ENCODE measurements at regions not wholly inside any gene's neighbourhood (a gene's known extent, or its start where the extent isn't known, plus 50 kb on each side); places are given as distances from the start of the nearest gene placed in this dataset.

DNA sequence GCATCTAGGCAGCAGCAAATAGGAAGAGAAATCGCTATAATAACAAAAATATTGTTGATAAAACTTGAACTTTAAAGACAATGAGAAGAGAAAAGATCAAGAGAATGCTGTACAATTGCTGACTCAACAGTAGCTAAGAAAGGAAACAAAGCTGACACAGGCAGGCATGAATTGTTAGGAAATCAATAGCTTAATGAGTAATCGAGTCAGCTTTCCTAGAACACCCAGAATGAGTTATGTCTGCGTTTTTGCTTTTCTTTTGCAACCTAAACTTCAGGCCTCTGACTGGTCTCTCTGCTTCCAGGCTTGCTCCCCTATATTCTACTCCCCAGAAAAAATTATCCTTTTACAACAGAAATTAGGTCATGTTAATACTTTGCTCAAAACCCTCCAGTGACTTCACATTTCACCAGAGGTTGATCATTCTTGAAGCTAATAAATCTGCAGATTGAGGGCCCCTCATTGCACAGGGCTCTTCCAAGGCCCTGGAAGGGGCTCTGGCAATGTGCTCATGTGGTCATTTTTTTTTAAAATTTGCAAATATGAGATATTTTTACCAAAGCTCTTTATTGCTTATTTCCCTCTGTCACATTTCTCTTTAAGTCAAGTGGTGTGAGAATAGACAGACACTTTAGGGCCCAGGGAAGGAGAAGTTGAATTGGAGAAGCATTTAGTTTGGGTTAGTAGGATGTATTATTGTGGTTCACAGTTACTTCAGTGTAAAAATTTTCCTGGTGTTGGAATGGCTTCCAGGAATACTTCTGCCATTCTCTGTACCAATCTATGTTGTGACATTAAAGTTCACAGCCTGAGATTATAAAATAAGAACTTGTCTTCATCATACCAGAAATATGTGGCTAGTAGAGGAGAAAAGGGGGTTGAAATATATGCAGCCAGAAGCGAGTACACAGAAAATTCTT, 116.3 kb downstream of the TMCO5A start:
- Histone ChIP-seq H3K9ac (ENCODE audit: low read length) (no peak overlapping the region), H3K4me1 (ENCODE audit: control insufficient read depth, insufficient read depth, low read length) (peaks cover 11% of the 10 kb centered on the region), H3K36me3 (ENCODE audit: control insufficient read depth, insufficient read depth, low read length) (no peaks in the 10 kb centered on the region), H3K4me3 (ENCODE audit: low read length) (no peak overlapping the region), H3K9me3 (ENCODE audit: control insufficient read depth, low read length) (no peaks in the 10 kb centered on the region), H3K27me3 (ENCODE audit: control insufficient read depth, insufficient read depth, low read length) (no peaks in the 10 kb centered on the region)

DNA sequence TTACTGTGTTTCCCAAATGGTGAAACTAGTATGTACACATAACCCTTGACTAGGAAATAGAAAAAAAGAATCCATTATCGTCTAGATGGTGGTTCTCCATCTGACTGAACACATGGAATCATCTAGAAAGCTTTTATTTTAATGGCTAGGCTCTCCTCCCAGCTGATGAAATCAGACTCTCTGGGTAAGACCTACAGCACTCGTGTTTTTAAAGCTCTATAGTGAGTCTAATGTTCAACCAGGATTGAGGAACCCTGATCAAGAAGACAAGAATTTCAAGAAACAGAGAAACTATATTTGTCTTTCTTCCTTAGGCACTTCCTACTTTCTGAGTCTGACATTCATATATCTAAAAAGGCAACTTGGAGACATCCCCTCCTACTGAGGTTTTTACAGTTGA, 118.8 kb downstream of the TMCO5A start:
- Histone ChIP-seq H3K9me3 (ENCODE audit: control insufficient read depth, low read length) (no peaks in the 10 kb centered on the region), H3K4me1 (ENCODE audit: control insufficient read depth, insufficient read depth, low read length) (peaks cover 11% of the 10 kb centered on the region), H3K36me3 (ENCODE audit: control insufficient read depth, insufficient read depth, low read length) (no peaks in the 10 kb centered on the region), H3K27me3 (ENCODE audit: control insufficient read depth, insufficient read depth, low read length) (no peaks in the 10 kb centered on the region), H3K9ac (ENCODE audit: low read length) (no peak overlapping the region), H3K4me3 (ENCODE audit: low read length) (no peak overlapping the region)

DNA sequence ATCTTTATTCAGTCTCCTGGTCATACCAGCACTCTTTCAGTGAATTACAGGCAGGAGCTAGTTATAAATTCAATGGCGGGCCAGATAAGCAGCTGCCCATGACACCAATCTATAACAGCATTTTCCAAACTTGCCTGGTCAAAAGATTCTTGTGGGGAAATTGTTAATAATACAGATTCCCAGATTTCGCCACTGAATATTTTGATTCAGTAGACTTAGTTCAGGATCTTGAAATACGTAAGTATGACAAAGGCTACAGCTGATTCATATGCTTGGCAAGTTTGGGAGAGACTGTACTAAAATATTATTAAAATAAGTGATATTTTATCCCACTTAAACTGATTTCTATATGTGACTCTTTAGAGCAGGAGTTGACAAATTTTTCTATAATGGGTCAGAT, 119.3 kb downstream of the TMCO5A start:
- no peaks in the 10 kb centered on the region for H3K36me3 ChIP-seq (ENCODE audit: control insufficient read depth, insufficient read depth, low read length)
- peaks cover 11% of the 10 kb centered on the region for H3K4me1 ChIP-seq (ENCODE audit: control insufficient read depth, insufficient read depth, low read length)
- no peaks in the 10 kb centered on the region for H3K27me3 ChIP-seq (ENCODE audit: control insufficient read depth, insufficient read depth, low read length)
- H3K4me3 ChIP-seq (ENCODE audit: low read length), result no peak overlapping the region
- no peak overlapping the region for H3K9ac ChIP-seq (ENCODE audit: low read length)
- H3K9me3 ChIP-seq (ENCODE audit: control insufficient read depth, low read length), result no peaks in the 10 kb centered on the region

DNA sequence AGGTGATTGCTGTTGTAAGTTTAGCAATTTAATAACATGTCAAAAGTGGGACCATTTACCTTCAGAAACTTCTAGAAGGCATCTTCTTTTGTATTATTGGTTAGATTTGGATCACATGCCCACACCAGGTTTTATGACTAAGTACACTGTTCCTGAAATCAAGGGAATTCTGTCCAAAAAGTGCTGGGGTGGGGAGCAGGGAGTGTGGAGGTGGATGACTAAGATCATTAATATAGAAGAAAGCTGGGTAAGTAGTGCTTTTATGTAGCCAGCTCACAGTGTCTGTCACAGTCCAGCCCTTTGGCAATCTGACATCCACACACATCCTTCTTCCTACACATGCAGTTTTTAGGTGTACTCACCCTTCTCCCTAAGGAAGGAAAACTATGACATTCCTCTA, 120.0 kb downstream of the TMCO5A start:
- no peaks in the 10 kb centered on the region for H3K9me3 ChIP-seq (ENCODE audit: control insufficient read depth, low read length)
- no peak overlapping the region for H3K9ac ChIP-seq (ENCODE audit: low read length)
- H3K4me1 ChIP-seq (ENCODE audit: control insufficient read depth, insufficient read depth, low read length), result peaks cover 11% of the 10 kb centered on the region
- no peaks in the 10 kb centered on the region for H3K36me3 ChIP-seq (ENCODE audit: control insufficient read depth, insufficient read depth, low read length)
- H3K27me3 ChIP-seq (ENCODE audit: control insufficient read depth, insufficient read depth, low read length), result no peaks in the 10 kb centered on the region
- no peak overlapping the region for H3K4me3 ChIP-seq (ENCODE audit: low read length)

DNA sequence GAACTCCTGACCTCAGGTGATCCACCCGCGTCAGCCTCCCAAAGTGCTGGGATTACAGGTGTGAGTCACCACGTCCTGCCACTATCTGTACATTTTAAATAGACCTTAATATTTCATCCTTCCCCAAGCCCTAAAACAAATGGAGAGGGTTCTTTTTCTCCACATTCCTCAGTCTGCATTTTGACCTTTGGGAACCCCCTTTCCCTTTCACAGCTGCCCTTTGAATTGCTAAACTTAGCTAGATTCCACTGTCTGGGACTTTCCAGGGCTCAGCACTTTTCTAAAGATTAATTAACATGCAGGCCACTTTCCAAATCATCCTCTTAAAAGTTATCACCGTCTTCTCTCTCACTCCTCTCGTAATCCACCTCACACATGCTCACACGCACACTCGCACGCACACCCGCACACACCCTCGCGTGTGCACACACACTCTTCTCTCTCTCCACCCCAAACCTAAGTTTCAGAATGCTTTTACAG, 124.2 kb downstream of the TMCO5A start:
- H3K4me3 ChIP-seq (ENCODE audit: low read length), result no peak overlapping the region

DNA sequence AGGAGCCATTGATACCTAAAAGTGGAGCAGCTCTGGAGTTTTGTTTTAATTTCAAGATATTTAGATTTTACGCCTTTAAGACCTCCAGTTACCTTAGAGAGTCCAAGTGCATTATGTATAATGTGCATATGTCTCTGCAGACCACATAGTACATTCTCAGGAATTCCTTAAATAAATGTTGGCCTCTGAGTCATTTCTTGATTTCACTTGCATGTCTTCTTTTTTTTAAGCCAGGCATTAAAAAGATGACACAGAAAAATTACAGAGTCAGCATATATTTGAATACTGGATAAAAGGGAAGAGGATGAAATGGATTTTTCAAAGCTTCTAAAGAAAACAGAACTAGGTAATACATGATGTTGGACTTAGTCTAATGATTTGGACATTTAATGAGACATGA, 125.2 kb downstream of the TMCO5A start:
- no peaks in the 10 kb centered on the region for H3K4me1 ChIP-seq (ENCODE audit: control insufficient read depth, insufficient read depth, low read length)
- no peaks in the 10 kb centered on the region for H3K27me3 ChIP-seq (ENCODE audit: control insufficient read depth, insufficient read depth, low read length)
- no peak overlapping the region for H3K4me3 ChIP-seq (ENCODE audit: low read length)
- H3K9ac ChIP-seq (ENCODE audit: low read length), result no peak overlapping the region
- H3K36me3 ChIP-seq (ENCODE audit: control insufficient read depth, insufficient read depth, low read length), result no peaks in the 10 kb centered on the region
- no peaks in the 10 kb centered on the region for H3K9me3 ChIP-seq (ENCODE audit: control insufficient read depth, low read length)

More for the DNA sequence above, 124.2 kb downstream of the TMCO5A start:
- H3K4me1 ChIP-seq (ENCODE audit: control insufficient read depth, insufficient read depth, low read length), result no peaks in the 10 kb centered on the region
- no peaks in the 10 kb centered on the region for H3K36me3 ChIP-seq (ENCODE audit: control insufficient read depth, insufficient read depth, low read length)
- H3K9ac ChIP-seq (ENCODE audit: low read length), result no peak overlapping the region
- H3K27me3 ChIP-seq (ENCODE audit: control insufficient read depth, insufficient read depth, low read length), result no peaks in the 10 kb centered on the region
- H3K9me3 ChIP-seq (ENCODE audit: control insufficient read depth, low read length), result no peaks in the 10 kb centered on the region

DNA sequence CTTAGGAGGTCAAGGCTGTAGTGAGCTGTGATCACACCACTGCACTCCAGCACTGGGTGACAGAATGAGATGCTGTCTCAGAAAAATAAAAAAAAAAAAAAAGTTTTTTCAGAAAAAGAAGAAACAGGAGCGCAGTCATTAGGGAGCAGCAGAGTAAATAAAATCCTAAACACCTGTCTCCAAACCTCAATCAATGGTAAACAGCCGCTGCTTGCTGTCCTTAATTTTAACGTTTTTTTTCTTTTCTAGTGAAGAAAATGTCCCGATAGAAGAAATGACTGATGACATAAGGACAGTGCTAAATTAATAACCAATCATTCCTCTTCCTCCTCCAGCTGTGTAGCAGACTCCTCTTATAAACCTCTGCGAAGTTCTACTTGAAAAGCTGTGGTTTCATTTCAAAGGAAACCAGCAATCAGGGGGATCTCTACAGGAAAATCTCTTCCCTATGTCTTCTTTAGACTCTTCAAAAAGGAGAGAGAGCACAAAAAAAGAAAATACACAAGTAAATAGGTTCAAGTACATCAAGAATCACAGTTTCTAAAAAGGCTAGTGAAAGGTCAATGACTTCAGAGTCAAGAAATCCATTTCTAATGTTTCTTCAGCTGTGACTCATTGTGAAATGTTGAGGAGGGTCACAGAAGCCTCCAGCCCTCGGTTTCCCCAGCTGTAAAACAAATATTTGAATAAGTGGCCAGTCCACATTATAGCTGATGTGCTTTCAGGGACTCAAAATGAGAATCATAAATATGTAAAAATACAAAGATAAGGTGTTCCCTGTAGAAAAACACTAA, 127.6 kb downstream of the TMCO5A start:
- Histone ChIP-seq H3K9ac (ENCODE audit: low read length) (no peak overlapping the region), H3K4me3 (ENCODE audit: low read length) (no peak overlapping the region), H3K4me1 (ENCODE audit: control insufficient read depth, insufficient read depth, low read length) (no peaks in the 10 kb centered on the region), H3K9me3 (ENCODE audit: control insufficient read depth, low read length) (no peaks in the 10 kb centered on the region), H3K27me3 (ENCODE audit: control insufficient read depth, insufficient read depth, low read length) (no peaks in the 10 kb centered on the region), H3K36me3 (ENCODE audit: control insufficient read depth, insufficient read depth, low read length) (no peaks in the 10 kb centered on the region)

DNA sequence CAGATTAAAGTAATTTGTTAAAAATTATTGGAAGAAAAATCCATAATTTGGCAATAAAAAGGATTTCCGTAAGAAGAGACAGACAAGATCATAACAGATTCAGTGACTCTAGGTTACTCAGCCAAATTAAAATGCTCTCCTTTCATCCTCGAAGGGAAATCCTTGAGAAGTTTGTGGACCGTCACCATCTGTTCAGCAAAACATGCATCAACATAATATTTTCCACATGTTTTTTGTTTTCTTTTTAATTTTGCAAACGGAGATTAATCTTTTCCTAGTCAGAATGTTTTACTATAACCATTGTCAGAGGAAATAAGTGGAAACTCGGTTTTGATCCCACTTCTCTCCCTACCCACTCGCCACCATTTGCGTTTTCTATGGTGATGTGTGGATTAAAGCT, 128.3 kb downstream of the TMCO5A start:
- Histone ChIP-seq H3K27me3 (ENCODE audit: control insufficient read depth, insufficient read depth, low read length) (no peaks in the 10 kb centered on the region), H3K4me3 (ENCODE audit: low read length) (no peak overlapping the region), H3K9ac (ENCODE audit: low read length) (no peak overlapping the region), H3K36me3 (ENCODE audit: control insufficient read depth, insufficient read depth, low read length) (no peaks in the 10 kb centered on the region), H3K4me1 (ENCODE audit: control insufficient read depth, insufficient read depth, low read length) (no peaks in the 10 kb centered on the region), H3K9me3 (ENCODE audit: control insufficient read depth, low read length) (no peaks in the 10 kb centered on the region)

DNA sequence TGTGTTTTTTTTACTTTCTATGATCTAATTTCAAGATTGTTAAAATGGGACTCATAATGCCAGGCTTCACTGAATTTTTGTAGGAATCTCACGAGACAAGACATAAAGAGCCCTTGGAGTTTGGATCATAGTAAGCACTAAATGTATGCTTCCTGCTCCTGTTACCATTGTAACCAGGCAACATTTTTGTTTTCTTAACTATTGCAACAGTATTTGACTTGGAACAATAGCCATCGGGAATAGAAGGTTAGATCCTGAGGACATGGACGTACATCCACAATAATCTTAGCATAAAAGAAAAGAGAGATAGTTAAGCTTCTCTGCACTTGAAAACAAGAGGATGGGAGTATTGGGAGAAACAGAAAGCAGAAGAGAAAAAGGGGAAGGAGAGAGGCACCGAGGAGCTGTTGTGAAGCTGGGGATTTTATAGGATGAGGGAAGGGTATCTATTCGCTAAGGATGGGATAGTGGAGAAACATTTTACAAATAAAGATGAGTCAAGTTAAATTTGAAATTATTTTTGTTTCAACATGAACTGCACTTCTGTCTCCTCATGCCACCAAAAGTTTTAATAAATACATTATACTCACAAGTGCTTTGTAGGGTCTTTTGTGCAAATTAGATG, 131.4 kb downstream of the TMCO5A start:
- no peaks in the 10 kb centered on the region for H3K27me3 ChIP-seq (ENCODE audit: control insufficient read depth, insufficient read depth, low read length)
- no peaks in the 10 kb centered on the region for H3K9me3 ChIP-seq (ENCODE audit: control insufficient read depth, low read length)
- peaks cover 28% of the 10 kb centered on the region for H3K4me1 ChIP-seq (ENCODE audit: control insufficient read depth, insufficient read depth, low read length)
- H3K9ac ChIP-seq (ENCODE audit: low read length), result no peak overlapping the region
- no peak overlapping the region for H3K4me3 ChIP-seq (ENCODE audit: low read length)
- no peaks in the 10 kb centered on the region for H3K36me3 ChIP-seq (ENCODE audit: control insufficient read depth, insufficient read depth, low read length)

DNA sequence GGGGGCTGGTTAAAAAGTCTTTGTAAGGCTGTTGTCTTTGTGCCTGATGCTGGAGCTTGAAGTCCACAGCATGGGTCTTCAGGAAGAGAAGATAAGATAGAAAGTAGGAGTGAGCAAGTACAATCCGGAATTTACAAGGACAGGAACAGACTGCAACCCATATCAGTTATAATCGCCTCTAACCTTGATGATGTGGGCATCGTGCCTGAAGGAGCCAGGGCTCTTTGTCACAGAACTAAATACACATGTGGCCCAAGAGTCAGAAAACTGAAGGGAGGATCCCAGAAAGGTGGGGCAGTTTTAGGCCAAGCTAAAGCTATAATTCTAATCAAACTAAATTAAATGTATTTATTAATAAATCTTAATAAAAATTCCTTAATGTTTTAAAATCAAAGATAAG, 132.2 kb downstream of the TMCO5A start:
- no peak overlapping the region for H3K4me3 ChIP-seq (ENCODE audit: low read length)
- peaks cover 35% of the 10 kb centered on the region for H3K4me1 ChIP-seq (ENCODE audit: control insufficient read depth, insufficient read depth, low read length)
- H3K36me3 ChIP-seq (ENCODE audit: control insufficient read depth, insufficient read depth, low read length), result no peaks in the 10 kb centered on the region
- no peaks in the 10 kb centered on the region for H3K27me3 ChIP-seq (ENCODE audit: control insufficient read depth, insufficient read depth, low read length)
- H3K9ac ChIP-seq (ENCODE audit: low read length), result no peak overlapping the region
- no peaks in the 10 kb centered on the region for H3K9me3 ChIP-seq (ENCODE audit: control insufficient read depth, low read length)

DNA sequence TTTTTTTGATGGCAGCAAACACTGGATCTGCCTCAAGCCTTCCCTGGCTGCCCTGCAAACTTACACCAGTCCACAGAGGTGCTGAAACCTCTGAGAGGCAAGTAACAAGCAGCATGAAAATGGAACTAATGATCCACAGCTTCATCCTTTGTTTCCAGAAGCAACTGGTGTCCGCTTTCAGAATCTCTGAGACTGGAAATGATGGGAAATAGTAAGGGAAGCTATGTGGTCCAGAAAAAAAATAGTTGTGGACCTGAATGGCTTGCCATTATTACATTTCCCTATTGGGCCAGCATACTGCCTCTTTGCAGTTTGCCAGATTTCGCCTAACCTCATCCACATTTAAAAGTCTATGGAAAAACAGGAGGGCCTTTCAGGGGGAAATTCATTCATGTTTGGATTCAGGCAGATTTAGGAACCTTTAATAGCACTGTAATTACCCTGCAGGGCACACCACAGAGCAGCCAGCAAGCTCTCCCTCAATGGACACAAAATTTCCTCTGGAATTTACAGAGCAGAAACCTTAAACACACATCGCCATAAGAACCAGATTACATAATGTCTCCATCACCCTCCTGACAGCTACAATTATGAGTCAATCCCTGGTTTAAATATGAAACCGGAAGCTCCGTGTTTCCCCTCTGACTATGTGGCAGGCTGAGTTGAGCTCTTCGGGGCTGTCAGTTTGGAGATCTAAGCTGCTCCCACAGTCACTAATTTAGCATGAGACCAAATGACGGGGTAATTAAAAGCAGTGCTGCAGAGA, 134.4 kb downstream of the TMCO5A start:
- no peaks in the 10 kb centered on the region for H3K36me3 ChIP-seq (ENCODE audit: control insufficient read depth, insufficient read depth, low read length)
- H3K4me3 ChIP-seq (ENCODE audit: low read length), result no peak overlapping the region
- H3K9ac ChIP-seq (ENCODE audit: low read length), result peak overlapping the region; percentile 22
- H3K4me1 ChIP-seq (ENCODE audit: control insufficient read depth, insufficient read depth, low read length), result peaks cover 54% of the 10 kb centered on the region
- no peaks in the 10 kb centered on the region for H3K9me3 ChIP-seq (ENCODE audit: control insufficient read depth, low read length)
- no peaks in the 10 kb centered on the region for H3K27me3 ChIP-seq (ENCODE audit: control insufficient read depth, insufficient read depth, low read length)

All from mucosa of stomach (tissue), 1 donor.